HEK293T (cell line): ENCODE measurements at regions not wholly inside any gene's neighbourhood (a gene's known extent, or its start where the extent isn't known, plus 50 kb on each side); places are given as distances from the start of the nearest gene placed in this dataset.

Source experiments
- BHLHE40 ChIP-seq: fragments of 450-650 bp; IDR thresholded peaks from 2 replicates; pipeline ENCODE4 v1.6.1; 2016; ENCODE audit warnings: mild to moderate bottlenecking, moderate library complexity, borderline replicate concordance
- FOXA1 ChIP-seq: fragments of 450-650 bp; IDR thresholded peaks from 2 replicates; pipeline ENCODE4 v1.6.1; 2016; ENCODE audit warnings: mild to moderate bottlenecking
- ZNF384 ChIP-seq: fragments of 450-650 bp; IDR thresholded peaks from 2 replicates; pipeline ENCODE4 v1.6.1; 2016

- TF ChIP-seq BHLHE40 (no peak), FOXA1 (no peak), ZNF384 (no peak)
Measured at GRCh38 chr6:156647140-156647784, 129.9 kb upstream of the ARID1B start.
